ENCODE measurements at regions not wholly inside any gene's neighbourhood (a gene's known extent, or its start where the extent isn't known, plus 50 kb on each side); places are given as distances from the start of the nearest gene placed in this dataset.

- TF ChIP-seq CTCF (IDR thresholded peaks at IDR 0.05; ENCODE audit: poor library complexity, severe bottlenecking) (no peak), POLR2AphosphoS5 (IDR thresholded peaks at IDR 0.05) (no peak), EP300 (conservative IDR thresholded peaks at IDR 0.05; ENCODE audit: poor library complexity, severe bottlenecking) (no peak), REST (IDR thresholded peaks at IDR 0.05; ENCODE audit: borderline replicate concordance) (no peak), RAD21 (conservative IDR thresholded peaks at IDR 0.05) (no peak), SMC3 (conservative IDR thresholded peaks at IDR 0.05; ENCODE audit: poor library complexity) (no peak), MXI1 (conservative IDR thresholded peaks at IDR 0.05; ENCODE audit: poor library complexity, severe bottlenecking) (no peak), EZH2 (IDR thresholded peaks at IDR 0.05; ENCODE audit: borderline replicate concordance, insufficient read depth, low read length, poor library complexity, severe bottlenecking) (no peak)
These were observed 437.9 kb downstream of the BCL11B start for GRCh38 chr14:98834119-98834518.

Measured in neural cell (in vitro differentiated cells).